ENCODE measurements at regions not wholly inside any gene's neighbourhood (a gene's known extent, or its start where the extent isn't known, plus 50 kb on each side); places are given as distances from the start of the nearest gene placed in this dataset.

GRCh38 chr2:153165021-153165420 is 313.5 kb downstream of the RPRM start:
- Histone ChIP-seq H3K9me3 (ENCODE audit: control insufficient read depth, insufficient read depth, low read length) (no peaks in the 10 kb centered on the region), H3K4me3 (ENCODE audit: low read depth, low read length) (no peak overlapping the region), H3K27ac (ENCODE audit: low read depth, low read length) (no peak overlapping the region), H3K27me3 (ENCODE audit: control insufficient read depth, insufficient read depth, low read length) (no peaks in the 10 kb centered on the region), H3K36me3 (ENCODE audit: control insufficient read depth, insufficient read depth, low read length) (no peaks in the 10 kb centered on the region), H3K4me1 (ENCODE audit: control insufficient read depth, insufficient read depth, low read length) (no peaks in the 10 kb centered on the region)
- DNase-seq (ENCODE audit: low read depth in 4 of 6, low spot score in 6 of 6): no peak

- DNase-seq (ENCODE audit: low read depth in 4 of 6, low spot score in 6 of 6): peak in 3 of 6 donors; percentile 22 to 59 (median 47)
- no peaks in the 10 kb centered on the region for H3K36me3 ChIP-seq (ENCODE audit: control insufficient read depth, insufficient read depth, low read length)
- H3K4me3 ChIP-seq (ENCODE audit: low read depth, low read length): no peak overlapping the region
- no peaks in the 10 kb centered on the region for H3K9me3 ChIP-seq (ENCODE audit: control insufficient read depth, insufficient read depth, low read length)
- no peaks in the 10 kb centered on the region for H3K27me3 ChIP-seq (ENCODE audit: control insufficient read depth, insufficient read depth, low read length)
- no peak overlapping the region for H3K27ac ChIP-seq (ENCODE audit: low read depth, low read length)
- WGBS (ENCODE audit: insufficient coverage): no CpG with 5 or more reads among the region's 2 CpGs
- no peaks in the 10 kb centered on the region for H3K4me1 ChIP-seq (ENCODE audit: control insufficient read depth, insufficient read depth, low read length)
Measured at GRCh38 chr2:153163055-153163454, 315.5 kb downstream of the RPRM start.

- Histone ChIP-seq H3K9me3 (ENCODE audit: control insufficient read depth, insufficient read depth, low read length) (peaks cover 2% of the 10 kb centered on the region), H3K27me3 (ENCODE audit: control insufficient read depth, insufficient read depth, low read length) (no peaks in the 10 kb centered on the region), H3K4me3 (ENCODE audit: low read depth, low read length) (no peak overlapping the region), H3K27ac (ENCODE audit: low read depth, low read length) (no peak overlapping the region), H3K4me1 (ENCODE audit: control insufficient read depth, insufficient read depth, low read length) (no peaks in the 10 kb centered on the region), H3K36me3 (ENCODE audit: control insufficient read depth, insufficient read depth, low read length) (no peaks in the 10 kb centered on the region)
- DNase-seq (ENCODE audit: low read depth in 4 of 6, low spot score in 6 of 6): no peak
- WGBS (ENCODE audit: insufficient coverage): 77% methylated on average over 2 of the region's 2 CpGs
Measured at GRCh38 chr2:153156743-153157142, 321.8 kb downstream of the RPRM start.

- no peak overlapping the region for H3K27ac ChIP-seq (ENCODE audit: low read depth, low read length)
- no peak overlapping the region for H3K4me3 ChIP-seq (ENCODE audit: low read depth, low read length)
- no peak for DNase-seq (ENCODE audit: low read depth in 4 of 6, low spot score in 6 of 6)
- H3K36me3 ChIP-seq (ENCODE audit: control insufficient read depth, insufficient read depth, low read length): no peaks in the 10 kb centered on the region
- H3K27me3 ChIP-seq (ENCODE audit: control insufficient read depth, insufficient read depth, low read length): no peaks in the 10 kb centered on the region
- no peaks in the 10 kb centered on the region for H3K4me1 ChIP-seq (ENCODE audit: control insufficient read depth, insufficient read depth, low read length)
- no CpG with 5 or more reads among the region's 2 CpGs for WGBS (ENCODE audit: insufficient coverage)
- H3K9me3 ChIP-seq (ENCODE audit: control insufficient read depth, insufficient read depth, low read length): peaks cover 2% of the 10 kb centered on the region
Measured at GRCh38 chr2:153152036-153152435, 326.5 kb downstream of the RPRM start.

- H3K36me3 ChIP-seq (ENCODE audit: control insufficient read depth, insufficient read depth, low read length): no peaks in the 10 kb centered on the region
- H3K9me3 ChIP-seq (ENCODE audit: control insufficient read depth, insufficient read depth, low read length): no peaks in the 10 kb centered on the region
- DNase-seq (ENCODE audit: low read depth in 4 of 6, low spot score in 6 of 6): peak in 3 of 6 donors; percentile 11 to 89 (median 71)
- H3K27me3 ChIP-seq (ENCODE audit: control insufficient read depth, insufficient read depth, low read length): no peaks in the 10 kb centered on the region
- no peaks in the 10 kb centered on the region for H3K4me1 ChIP-seq (ENCODE audit: control insufficient read depth, insufficient read depth, low read length)
- WGBS (ENCODE audit: insufficient coverage): no CpG with 5 or more reads among the region's 1 CpG
- no peak overlapping the region for H3K27ac ChIP-seq (ENCODE audit: low read depth, low read length)
- no peak overlapping the region for H3K4me3 ChIP-seq (ENCODE audit: low read depth, low read length)
Measured at GRCh38 chr2:153145470-153145978, 333.0 kb downstream of the RPRM start.

- Histone ChIP-seq H3K4me1 (ENCODE audit: control insufficient read depth, insufficient read depth, low read length) (no peaks in the 10 kb centered on the region), H3K27ac (ENCODE audit: low read depth, low read length) (no peak overlapping the region), H3K9me3 (ENCODE audit: control insufficient read depth, insufficient read depth, low read length) (no peaks in the 10 kb centered on the region), H3K27me3 (ENCODE audit: control insufficient read depth, insufficient read depth, low read length) (no peaks in the 10 kb centered on the region), H3K4me3 (ENCODE audit: low read depth, low read length) (no peak overlapping the region), H3K36me3 (ENCODE audit: control insufficient read depth, insufficient read depth, low read length) (no peaks in the 10 kb centered on the region)
- DNase-seq (ENCODE audit: low read depth in 4 of 6, low spot score in 6 of 6): peak in 2 of 6 donors; percentile 8 to 29
- 51% methylated on average over 2 of the region's 2 CpGs for WGBS (ENCODE audit: insufficient coverage)
Measured at GRCh38 chr2:153143540-153143939, 335.0 kb downstream of the RPRM start.

GRCh38 chr2:153140498-153140897 is 338.1 kb downstream of the RPRM start:
- Histone ChIP-seq H3K9me3 (ENCODE audit: control insufficient read depth, insufficient read depth, low read length) (no peaks in the 10 kb centered on the region), H3K4me1 (ENCODE audit: control insufficient read depth, insufficient read depth, low read length) (no peaks in the 10 kb centered on the region), H3K27me3 (ENCODE audit: control insufficient read depth, insufficient read depth, low read length) (no peaks in the 10 kb centered on the region), H3K27ac (ENCODE audit: low read depth, low read length) (no peak overlapping the region), H3K4me3 (ENCODE audit: low read depth, low read length) (no peak overlapping the region), H3K36me3 (ENCODE audit: control insufficient read depth, insufficient read depth, low read length) (no peaks in the 10 kb centered on the region)
- no peak for DNase-seq (ENCODE audit: low read depth in 4 of 6, low spot score in 6 of 6)
- WGBS (ENCODE audit: insufficient coverage): no CpG with 5 or more reads among the region's 1 CpG

- H3K9me3 ChIP-seq (ENCODE audit: control insufficient read depth, insufficient read depth, low read length): no peaks in the 10 kb centered on the region
- no peak overlapping the region for H3K27ac ChIP-seq (ENCODE audit: low read depth, low read length)
- no peak overlapping the region for H3K4me3 ChIP-seq (ENCODE audit: low read depth, low read length)
- peak in 1 of 6 donors; percentile 53 for DNase-seq (ENCODE audit: low read depth in 4 of 6, low spot score in 6 of 6)
- no CpG with 5 or more reads among the region's 2 CpGs for WGBS (ENCODE audit: insufficient coverage)
- H3K4me1 ChIP-seq (ENCODE audit: control insufficient read depth, insufficient read depth, low read length): no peaks in the 10 kb centered on the region
- no peaks in the 10 kb centered on the region for H3K27me3 ChIP-seq (ENCODE audit: control insufficient read depth, insufficient read depth, low read length)
- no peaks in the 10 kb centered on the region for H3K36me3 ChIP-seq (ENCODE audit: control insufficient read depth, insufficient read depth, low read length)
Measured at GRCh38 chr2:153138651-153139375, 339.7 kb downstream of the RPRM start.

- H3K27ac ChIP-seq (ENCODE audit: low read depth, low read length): no peak overlapping the region
- DNase-seq (ENCODE audit: low read depth in 4 of 6, low spot score in 6 of 6): no peak
- H3K36me3 ChIP-seq (ENCODE audit: control insufficient read depth, insufficient read depth, low read length): no peaks in the 10 kb centered on the region
- no peaks in the 10 kb centered on the region for H3K4me1 ChIP-seq (ENCODE audit: control insufficient read depth, insufficient read depth, low read length)
- no CpG with 5 or more reads among the region's 2 CpGs for WGBS (ENCODE audit: insufficient coverage)
- H3K9me3 ChIP-seq (ENCODE audit: control insufficient read depth, insufficient read depth, low read length): no peaks in the 10 kb centered on the region
- no peak overlapping the region for H3K4me3 ChIP-seq (ENCODE audit: low read depth, low read length)
- H3K27me3 ChIP-seq (ENCODE audit: control insufficient read depth, insufficient read depth, low read length): no peaks in the 10 kb centered on the region
Measured at GRCh38 chr2:153136216-153136615, 342.3 kb downstream of the RPRM start.

- H3K36me3 ChIP-seq (ENCODE audit: control insufficient read depth, insufficient read depth, low read length): no peaks in the 10 kb centered on the region
- H3K9me3 ChIP-seq (ENCODE audit: control insufficient read depth, insufficient read depth, low read length): no peaks in the 10 kb centered on the region
- H3K4me1 ChIP-seq (ENCODE audit: control insufficient read depth, insufficient read depth, low read length): no peaks in the 10 kb centered on the region
- H3K4me3 ChIP-seq (ENCODE audit: low read depth, low read length): no peak overlapping the region
- WGBS (ENCODE audit: insufficient coverage): no CpG with 5 or more reads among the region's 1 CpG
- no peaks in the 10 kb centered on the region for H3K27me3 ChIP-seq (ENCODE audit: control insufficient read depth, insufficient read depth, low read length)
- no peak for DNase-seq (ENCODE audit: low read depth in 4 of 6, low spot score in 6 of 6)
- no peak overlapping the region for H3K27ac ChIP-seq (ENCODE audit: low read depth, low read length)
Measured at GRCh38 chr2:153134725-153135124, 343.8 kb downstream of the RPRM start.
